WTC11 (cell line): ENCODE measurements at regions not wholly inside any gene's neighbourhood (a gene's known extent, or its start where the extent isn't known, plus 50 kb on each side); places are given as distances from the start of the nearest gene placed in this dataset.

ENCODE experiments used
- ATAC-seq: fragments of 200-7000 bp; cut with Tn5 transposase; 2 replicates; pipeline ENCODE4 v1.10.0; 2021; ENCODE audit warnings: mild to moderate bottlenecking, moderate library complexity
- CTCF ChIA-PET: fragments of 300-600 bp; sonication (Branson Sonifier 250); formaldehyde crosslinking; loops from one replicate; lab custom pipeline; 2021; ENCODE audit warnings: antibody characterized with exemption; lab: Charles Lee
- POLR2A ChIA-PET: fragments of 350-600 bp; sonication (Branson Sonifier 250); formaldehyde crosslinking; loops from one replicate; lab custom pipeline; 2021; ENCODE audit warnings: antibody characterized with exemption; lab: Charles Lee
- DNase-seq: peaks from one replicate; pipeline ENCODE4 v3.0.0; 2021; ENCODE audit warnings: low spot score
- H3K27ac Mint-ChIP-seq: 2 replicates; pipeline ENCODE4 v1.8.0; 2021; ENCODE audit warnings: mixed read lengths
- H3K27me3 Mint-ChIP-seq: 2 replicates; pipeline ENCODE4 v1.8.0; 2021; ENCODE audit warnings: low read depth, mild to moderate bottlenecking, moderate library complexity, mixed read lengths
- H3K36me3 Mint-ChIP-seq: 2 replicates; pipeline ENCODE4 v1.8.0; 2021; ENCODE audit warnings: mixed read lengths
- H3K4me1 Mint-ChIP-seq: 2 replicates; pipeline ENCODE4 v1.8.0; 2022; ENCODE audit warnings: mixed read lengths
- H3K4me3 Mint-ChIP-seq: 2 replicates; pipeline ENCODE4 v1.8.0; 2021; ENCODE audit warnings: mild to moderate bottlenecking, moderate library complexity, mixed read lengths
- H3K9me3 Mint-ChIP-seq: 2 replicates; pipeline ENCODE4 v1.8.0; 2021; ENCODE audit warnings: mixed read lengths
- GTF2I ChIP-seq: fragments of 250-450 bp; sonication (Bioruptor Pico); conservative IDR thresholded peaks from 2 replicates; pipeline ENCODE4 v1.4.0; 2021; ENCODE audit warnings: mild to moderate bottlenecking
- IRF2 ChIP-seq: sonication (generic); formaldehyde crosslinking; IDR thresholded peaks from 2 replicates; pipeline ENCODE4 v1.8.0; 2022; ENCODE audit warnings: low read depth, missing genetic modification reagents, borderline replicate concordance
- JUN ChIP-seq: sonication (generic); formaldehyde crosslinking; IDR thresholded peaks from 2 replicates; pipeline ENCODE4 v1.8.0; 2023; ENCODE audit warnings: mild to moderate bottlenecking, missing genetic modification reagents
- KAT7 ChIP-seq: sonication (generic); formaldehyde crosslinking; IDR thresholded peaks from 2 replicates; pipeline ENCODE4 v1.8.1; 2023; ENCODE audit warnings: missing genetic modification reagents, mild to moderate bottlenecking, borderline replicate concordance
- NR1H2 ChIP-seq: sonication (generic); formaldehyde crosslinking; IDR thresholded peaks from 2 replicates; pipeline ENCODE4 v1.9.0; 2021; ENCODE audit warnings: mild to moderate bottlenecking, moderate library complexity, missing genetic modification reagents
- NR3C1 ChIP-seq: sonication (generic); formaldehyde crosslinking; conservative IDR thresholded peaks from 2 replicates; pipeline ENCODE4 v1.8.1; 2023; ENCODE audit warnings: low read depth, mild to moderate bottlenecking, missing genetic modification reagents
- OVOL2 ChIP-seq: fragments of 250-450 bp; sonication (Bioruptor Pico); IDR thresholded peaks from 2 replicates; pipeline ENCODE4 v1.9.0; 2021; ENCODE audit warnings: mild to moderate bottlenecking, borderline replicate concordance
- SMAD3 ChIP-seq: sonication (generic); formaldehyde crosslinking; IDR thresholded peaks from 2 replicates; pipeline ENCODE4 v1.8.0; 2022; ENCODE audit warnings: missing genetic modification reagents, mild to moderate bottlenecking, borderline replicate concordance
- SMAD4 ChIP-seq: sonication (generic); formaldehyde crosslinking; IDR thresholded peaks from 2 replicates; pipeline ENCODE4 v1.8.0; 2022; ENCODE audit warnings: mild to moderate bottlenecking, missing genetic modification reagents
- ZNF219 ChIP-seq: sonication (generic); formaldehyde crosslinking; IDR thresholded peaks from 2 replicates; pipeline ENCODE4 v1.8.0; 2023; ENCODE audit warnings: missing genetic modification reagents, mild to moderate bottlenecking, borderline replicate concordance
- ZNF263 ChIP-seq: sonication (generic); formaldehyde crosslinking; IDR thresholded peaks from 2 replicates; pipeline ENCODE4 v1.8.1; 2022; ENCODE audit warnings: low read depth, mild to moderate bottlenecking, moderate library complexity, missing genetic modification reagents
- ZNF416 ChIP-seq: fragments of 250-450 bp; sonication (Bioruptor Pico); IDR thresholded peaks from 2 replicates; pipeline ENCODE4 v1.9.0; 2021; ENCODE audit warnings: mild to moderate bottlenecking, inconsistent platforms
- TF ChIP-seq, protein P1 (sequence below): fragments of 250-450 bp; sonication (Bioruptor Pico); IDR thresholded peaks from 2 replicates; pipeline ENCODE4 v2.1.2; 2022; ENCODE audit warnings: mild to moderate bottlenecking, moderate library complexity
- TF ChIP-seq, protein P2 (sequence below): sonication (generic); formaldehyde crosslinking; IDR thresholded peaks from 2 replicates; pipeline ENCODE4 v1.8.1; 2022; ENCODE audit warnings: mild to moderate bottlenecking, missing genetic modification reagents, moderate library complexity, borderline replicate concordance
- TF ChIP-seq, protein P3 (sequence below): fragments of 250-450 bp; sonication (Bioruptor Pico); IDR thresholded peaks from 2 replicates; pipeline ENCODE4 v1.9.0; 2021; ENCODE audit warnings: mild to moderate bottlenecking
- TF ChIP-seq, protein P4 (sequence below): sonication (generic); formaldehyde crosslinking; conservative IDR thresholded peaks from 2 replicates; pipeline ENCODE4 v1.8.1; 2023; ENCODE audit warnings: mild to moderate bottlenecking, low read depth, missing genetic modification reagents, moderate library complexity
- TF ChIP-seq, protein P5 (sequence below): sonication (generic); formaldehyde crosslinking; IDR thresholded peaks from 2 replicates; pipeline ENCODE4 v1.8.0; 2022; ENCODE audit warnings: missing genetic modification reagents
- TF ChIP-seq, protein P6 (sequence below): sonication (generic); formaldehyde crosslinking; IDR thresholded peaks from 2 replicates; pipeline ENCODE4 v1.8.0; 2022; ENCODE audit warnings: mild to moderate bottlenecking, missing genetic modification reagents
- TF ChIP-seq, protein P7 (sequence below): sonication (generic); formaldehyde crosslinking; IDR thresholded peaks from 2 replicates; pipeline ENCODE4 v1.8.1; 2023; ENCODE audit warnings: mild to moderate bottlenecking, missing genetic modification reagents

DNA sequence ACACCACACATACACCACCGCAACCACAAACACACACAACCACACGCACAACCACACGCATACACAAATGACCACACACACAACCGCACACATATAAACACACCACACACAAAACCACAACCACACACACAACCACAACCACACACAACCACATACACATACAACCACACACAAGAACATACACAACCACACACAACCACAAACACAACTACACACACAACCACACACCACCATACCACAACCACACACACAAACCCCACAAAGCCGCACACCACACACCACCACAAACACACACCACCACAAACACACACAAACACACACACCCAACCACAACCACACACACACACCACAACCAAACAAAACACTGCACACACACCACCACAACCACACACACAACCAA lies 107.5 kb upstream of the FZD10 start (continued):
- TF ChIP-seq, protein P1, sequence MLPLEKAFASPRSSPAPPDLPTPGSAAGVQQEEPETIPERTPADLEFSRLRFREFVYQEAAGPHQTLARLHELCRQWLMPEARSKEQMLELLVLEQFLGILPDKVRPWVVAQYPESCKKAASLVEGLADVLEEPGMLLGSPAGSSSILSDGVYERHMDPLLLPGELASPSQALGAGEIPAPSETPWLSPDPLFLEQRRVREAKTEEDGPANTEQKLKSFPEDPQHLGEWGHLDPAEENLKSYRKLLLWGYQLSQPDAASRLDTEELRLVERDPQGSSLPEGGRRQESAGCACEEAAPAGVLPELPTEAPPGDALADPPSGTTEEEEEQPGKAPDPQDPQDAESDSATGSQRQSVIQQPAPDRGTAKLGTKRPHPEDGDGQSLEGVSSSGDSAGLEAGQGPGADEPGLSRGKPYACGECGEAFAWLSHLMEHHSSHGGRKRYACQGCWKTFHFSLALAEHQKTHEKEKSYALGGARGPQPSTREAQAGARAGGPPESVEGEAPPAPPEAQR, result no peak
- TF ChIP-seq ZNF416 (CRISPR knock-in tag) (no peak), SMAD4 (CRISPR knock-in tag) (no peak)
- TF ChIP-seq, protein P2, sequence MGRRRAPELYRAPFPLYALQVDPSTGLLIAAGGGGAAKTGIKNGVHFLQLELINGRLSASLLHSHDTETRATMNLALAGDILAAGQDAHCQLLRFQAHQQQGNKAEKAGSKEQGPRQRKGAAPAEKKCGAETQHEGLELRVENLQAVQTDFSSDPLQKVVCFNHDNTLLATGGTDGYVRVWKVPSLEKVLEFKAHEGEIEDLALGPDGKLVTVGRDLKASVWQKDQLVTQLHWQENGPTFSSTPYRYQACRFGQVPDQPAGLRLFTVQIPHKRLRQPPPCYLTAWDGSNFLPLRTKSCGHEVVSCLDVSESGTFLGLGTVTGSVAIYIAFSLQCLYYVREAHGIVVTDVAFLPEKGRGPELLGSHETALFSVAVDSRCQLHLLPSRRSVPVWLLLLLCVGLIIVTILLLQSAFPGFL (CRISPR knock-in tag), result no peak

DNA sequence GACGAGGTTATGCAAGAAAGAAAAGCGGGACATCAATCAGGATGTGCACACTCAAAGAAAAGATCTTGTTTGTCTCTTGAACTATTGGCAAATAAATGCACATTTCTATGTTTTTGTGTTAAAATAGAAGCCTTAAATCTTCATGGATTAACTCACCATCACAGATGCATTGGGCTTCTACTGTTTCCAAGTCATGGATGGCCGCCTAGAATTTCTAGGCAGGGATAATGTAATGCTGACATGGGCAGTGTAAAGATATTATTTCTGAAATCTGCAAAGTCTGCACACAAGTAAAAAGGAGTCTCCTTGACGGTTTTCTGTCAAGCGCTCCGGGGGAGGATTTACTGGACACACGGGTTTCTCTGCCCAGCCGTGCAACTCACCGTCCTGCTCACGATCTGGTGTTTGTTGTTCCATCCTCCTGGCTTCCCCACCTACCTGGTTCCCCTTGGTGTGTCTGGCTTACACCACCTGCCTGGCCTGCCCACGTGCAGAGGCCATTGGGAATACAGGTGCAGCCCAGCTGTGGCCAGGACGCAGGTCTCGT lies 103.3 kb upstream of the FZD10 start:
- peaks cover 36% of the 10 kb centered on the region for H3K27me3 Mint-ChIP-seq

More for the DNA sequence above, 103.3 kb upstream of the FZD10 start:
- DNase-seq (no peak), ATAC-seq (no peak)
- TF ChIP-seq SMAD3 (CRISPR knock-in tag) (no peak), JUN (CRISPR knock-in tag) (no peak), ZNF263 (CRISPR knock-in tag) (no peak), OVOL2 (CRISPR knock-in tag) (no peak), GTF2I (CRISPR knock-in tag) (no peak), NR3C1 (no peak), IRF2 (no peak), KAT7 (no peak), NR1H2 (CRISPR knock-in tag) (no peak), ZNF219 (CRISPR knock-in tag) (no peak)
- TF ChIP-seq, protein P3, sequence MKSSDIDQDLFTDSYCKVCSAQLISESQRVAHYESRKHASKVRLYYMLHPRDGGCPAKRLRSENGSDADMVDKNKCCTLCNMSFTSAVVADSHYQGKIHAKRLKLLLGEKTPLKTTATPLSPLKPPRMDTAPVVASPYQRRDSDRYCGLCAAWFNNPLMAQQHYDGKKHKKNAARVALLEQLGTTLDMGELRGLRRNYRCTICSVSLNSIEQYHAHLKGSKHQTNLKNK (CRISPR knock-in tag), result no peak
- TF ChIP-seq, protein P4, sequence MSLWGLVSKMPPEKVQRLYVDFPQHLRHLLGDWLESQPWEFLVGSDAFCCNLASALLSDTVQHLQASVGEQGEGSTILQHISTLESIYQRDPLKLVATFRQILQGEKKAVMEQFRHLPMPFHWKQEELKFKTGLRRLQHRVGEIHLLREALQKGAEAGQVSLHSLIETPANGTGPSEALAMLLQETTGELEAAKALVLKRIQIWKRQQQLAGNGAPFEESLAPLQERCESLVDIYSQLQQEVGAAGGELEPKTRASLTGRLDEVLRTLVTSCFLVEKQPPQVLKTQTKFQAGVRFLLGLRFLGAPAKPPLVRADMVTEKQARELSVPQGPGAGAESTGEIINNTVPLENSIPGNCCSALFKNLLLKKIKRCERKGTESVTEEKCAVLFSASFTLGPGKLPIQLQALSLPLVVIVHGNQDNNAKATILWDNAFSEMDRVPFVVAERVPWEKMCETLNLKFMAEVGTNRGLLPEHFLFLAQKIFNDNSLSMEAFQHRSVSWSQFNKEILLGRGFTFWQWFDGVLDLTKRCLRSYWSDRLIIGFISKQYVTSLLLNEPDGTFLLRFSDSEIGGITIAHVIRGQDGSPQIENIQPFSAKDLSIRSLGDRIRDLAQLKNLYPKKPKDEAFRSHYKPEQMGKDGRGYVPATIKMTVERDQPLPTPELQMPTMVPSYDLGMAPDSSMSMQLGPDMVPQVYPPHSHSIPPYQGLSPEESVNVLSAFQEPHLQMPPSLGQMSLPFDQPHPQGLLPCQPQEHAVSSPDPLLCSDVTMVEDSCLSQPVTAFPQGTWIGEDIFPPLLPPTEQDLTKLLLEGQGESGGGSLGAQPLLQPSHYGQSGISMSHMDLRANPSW (CRISPR knock-in tag), result no peak
- TF ChIP-seq, protein P5, sequence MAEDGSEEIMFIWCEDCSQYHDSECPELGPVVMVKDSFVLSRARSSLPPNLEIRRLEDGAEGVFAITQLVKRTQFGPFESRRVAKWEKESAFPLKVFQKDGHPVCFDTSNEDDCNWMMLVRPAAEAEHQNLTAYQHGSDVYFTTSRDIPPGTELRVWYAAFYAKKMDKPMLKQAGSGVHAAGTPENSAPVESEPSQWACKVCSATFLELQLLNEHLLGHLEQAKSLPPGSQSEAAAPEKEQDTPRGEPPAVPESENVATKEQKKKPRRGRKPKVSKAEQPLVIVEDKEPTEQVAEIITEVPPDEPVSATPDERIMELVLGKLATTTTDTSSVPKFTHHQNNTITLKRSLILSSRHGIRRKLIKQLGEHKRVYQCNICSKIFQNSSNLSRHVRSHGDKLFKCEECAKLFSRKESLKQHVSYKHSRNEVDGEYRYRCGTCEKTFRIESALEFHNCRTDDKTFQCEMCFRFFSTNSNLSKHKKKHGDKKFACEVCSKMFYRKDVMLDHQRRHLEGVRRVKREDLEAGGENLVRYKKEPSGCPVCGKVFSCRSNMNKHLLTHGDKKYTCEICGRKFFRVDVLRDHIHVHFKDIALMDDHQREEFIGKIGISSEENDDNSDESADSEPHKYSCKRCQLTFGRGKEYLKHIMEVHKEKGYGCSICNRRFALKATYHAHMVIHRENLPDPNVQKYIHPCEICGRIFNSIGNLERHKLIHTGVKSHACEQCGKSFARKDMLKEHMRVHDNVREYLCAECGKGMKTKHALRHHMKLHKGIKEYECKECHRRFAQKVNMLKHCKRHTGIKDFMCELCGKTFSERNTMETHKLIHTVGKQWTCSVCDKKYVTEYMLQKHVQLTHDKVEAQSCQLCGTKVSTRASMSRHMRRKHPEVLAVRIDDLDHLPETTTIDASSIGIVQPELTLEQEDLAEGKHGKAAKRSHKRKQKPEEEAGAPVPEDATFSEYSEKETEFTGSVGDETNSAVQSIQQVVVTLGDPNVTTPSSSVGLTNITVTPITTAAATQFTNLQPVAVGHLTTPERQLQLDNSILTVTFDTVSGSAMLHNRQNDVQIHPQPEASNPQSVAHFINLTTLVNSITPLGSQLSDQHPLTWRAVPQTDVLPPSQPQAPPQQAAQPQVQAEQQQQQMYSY (CRISPR knock-in tag), result no peak
- TF ChIP-seq, protein P1, result no peak
- TF ChIP-seq, protein P6, sequence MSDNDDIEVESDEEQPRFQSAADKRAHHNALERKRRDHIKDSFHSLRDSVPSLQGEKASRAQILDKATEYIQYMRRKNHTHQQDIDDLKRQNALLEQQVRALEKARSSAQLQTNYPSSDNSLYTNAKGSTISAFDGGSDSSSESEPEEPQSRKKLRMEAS (CRISPR knock-in tag), result no peak
- TF ChIP-seq, protein P7, sequence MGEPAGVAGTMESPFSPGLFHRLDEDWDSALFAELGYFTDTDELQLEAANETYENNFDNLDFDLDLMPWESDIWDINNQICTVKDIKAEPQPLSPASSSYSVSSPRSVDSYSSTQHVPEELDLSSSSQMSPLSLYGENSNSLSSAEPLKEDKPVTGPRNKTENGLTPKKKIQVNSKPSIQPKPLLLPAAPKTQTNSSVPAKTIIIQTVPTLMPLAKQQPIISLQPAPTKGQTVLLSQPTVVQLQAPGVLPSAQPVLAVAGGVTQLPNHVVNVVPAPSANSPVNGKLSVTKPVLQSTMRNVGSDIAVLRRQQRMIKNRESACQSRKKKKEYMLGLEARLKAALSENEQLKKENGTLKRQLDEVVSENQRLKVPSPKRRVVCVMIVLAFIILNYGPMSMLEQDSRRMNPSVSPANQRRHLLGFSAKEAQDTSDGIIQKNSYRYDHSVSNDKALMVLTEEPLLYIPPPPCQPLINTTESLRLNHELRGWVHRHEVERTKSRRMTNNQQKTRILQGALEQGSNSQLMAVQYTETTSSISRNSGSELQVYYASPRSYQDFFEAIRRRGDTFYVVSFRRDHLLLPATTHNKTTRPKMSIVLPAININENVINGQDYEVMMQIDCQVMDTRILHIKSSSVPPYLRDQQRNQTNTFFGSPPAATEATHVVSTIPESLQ (CRISPR knock-in tag), result no peak
- Mint-ChIP-seq H3K4me1 (no peaks in the 10 kb centered on the region), H3K9me3 (peaks cover 56% of the 10 kb centered on the region), H3K4me3 (no peak overlapping the region), H3K36me3 (peaks cover 58% of the 10 kb centered on the region), H3K27ac (no peak overlapping the region)
- ChIA-PET CTCF (no interaction called here), POLR2A (no interaction called here)
